ENCODE measurements at regions not wholly inside any gene's neighbourhood (a gene's known extent, or its start where the extent isn't known, plus 50 kb on each side); places are given as distances from the start of the nearest gene placed in this dataset.

DNA sequence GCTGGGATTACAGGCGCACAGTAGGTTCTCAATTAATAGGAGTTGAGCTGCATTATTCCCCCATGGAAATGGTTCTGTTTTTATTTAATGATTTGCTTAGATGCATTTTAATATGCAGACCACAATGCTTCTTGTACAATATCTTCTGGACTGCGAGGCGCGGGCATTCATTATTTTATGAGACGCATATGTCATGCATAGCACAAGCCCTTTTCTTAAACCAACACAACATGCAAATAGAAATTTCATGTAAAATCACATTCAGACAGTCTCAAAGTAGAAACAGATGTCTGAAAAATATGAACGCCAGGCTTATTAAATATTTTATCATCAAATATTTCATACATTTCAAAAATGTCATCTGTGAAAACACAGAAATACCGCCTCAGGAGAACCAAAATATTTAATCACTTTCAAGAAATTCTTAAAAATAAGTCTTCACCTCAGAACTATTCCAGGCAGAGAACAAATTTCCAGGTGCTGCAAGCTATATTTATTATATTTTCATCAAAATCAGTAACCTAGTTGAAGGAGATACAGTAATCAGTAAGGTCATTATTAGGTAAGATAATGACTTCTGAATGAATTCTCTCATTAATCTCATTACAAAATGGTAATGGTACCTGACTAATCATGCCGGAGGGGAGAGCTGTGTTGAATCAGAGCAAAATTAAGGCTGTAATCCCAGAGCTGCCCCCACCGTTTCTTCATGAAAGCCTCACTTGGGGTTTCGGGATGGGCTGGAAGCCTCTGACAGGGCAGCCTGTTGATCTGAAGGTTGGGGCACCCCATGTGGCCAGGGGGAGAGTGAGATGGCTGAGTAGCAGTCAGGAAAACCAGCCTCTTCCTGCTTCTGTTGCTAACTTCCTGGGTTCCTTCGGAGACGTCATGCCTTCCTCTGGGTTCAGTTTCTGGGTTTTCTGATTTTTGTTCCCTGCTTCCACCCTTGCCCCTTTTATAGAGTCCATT, 133.9 kb upstream of the ZNF618 start:
- TF ChIP-seq, protein P1, sequence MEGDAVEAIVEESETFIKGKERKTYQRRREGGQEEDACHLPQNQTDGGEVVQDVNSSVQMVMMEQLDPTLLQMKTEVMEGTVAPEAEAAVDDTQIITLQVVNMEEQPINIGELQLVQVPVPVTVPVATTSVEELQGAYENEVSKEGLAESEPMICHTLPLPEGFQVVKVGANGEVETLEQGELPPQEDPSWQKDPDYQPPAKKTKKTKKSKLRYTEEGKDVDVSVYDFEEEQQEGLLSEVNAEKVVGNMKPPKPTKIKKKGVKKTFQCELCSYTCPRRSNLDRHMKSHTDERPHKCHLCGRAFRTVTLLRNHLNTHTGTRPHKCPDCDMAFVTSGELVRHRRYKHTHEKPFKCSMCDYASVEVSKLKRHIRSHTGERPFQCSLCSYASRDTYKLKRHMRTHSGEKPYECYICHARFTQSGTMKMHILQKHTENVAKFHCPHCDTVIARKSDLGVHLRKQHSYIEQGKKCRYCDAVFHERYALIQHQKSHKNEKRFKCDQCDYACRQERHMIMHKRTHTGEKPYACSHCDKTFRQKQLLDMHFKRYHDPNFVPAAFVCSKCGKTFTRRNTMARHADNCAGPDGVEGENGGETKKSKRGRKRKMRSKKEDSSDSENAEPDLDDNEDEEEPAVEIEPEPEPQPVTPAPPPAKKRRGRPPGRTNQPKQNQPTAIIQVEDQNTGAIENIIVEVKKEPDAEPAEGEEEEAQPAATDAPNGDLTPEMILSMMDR (IDR thresholded peaks at IDR 0.05): no peak
- Histone ChIP-seq H3K9me3 (no peaks in the 10 kb centered on the region), H3K4me1 (ENCODE audit: low read depth) (no peaks in the 10 kb centered on the region), H3K36me3 (ENCODE audit: low read depth) (no peaks in the 10 kb centered on the region), H3K4me3 (no peak overlapping the region)
- ATAC-seq (no peak), DNase-seq (no peak)
- intact Hi-C loops (cut with DNase I, micrococcal nuclease): no loop called here

DNA sequence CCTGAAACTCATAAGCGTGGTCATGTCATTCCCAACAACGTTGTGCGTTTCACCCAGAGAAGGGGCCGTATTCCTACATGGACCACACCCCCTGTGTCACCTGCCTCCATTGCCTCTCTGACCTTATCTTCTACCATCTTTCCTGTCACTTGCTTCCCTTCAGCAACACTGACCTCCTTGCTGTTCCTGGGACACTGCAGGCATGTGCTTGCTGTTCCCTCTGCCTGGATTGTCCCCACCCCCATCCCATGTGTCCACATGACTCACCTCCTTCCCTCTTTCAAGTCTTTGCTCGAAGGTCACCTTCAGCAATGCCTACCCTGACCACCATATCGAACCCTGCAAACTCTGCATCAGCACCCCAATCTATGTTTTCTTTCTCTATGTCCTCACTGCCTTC, 133.2 kb upstream of the ZNF618 start:
- DNase-seq: no peak
- Histone ChIP-seq H3K36me3 (ENCODE audit: low read depth) (no peaks in the 10 kb centered on the region), H3K4me1 (ENCODE audit: low read depth) (no peaks in the 10 kb centered on the region), H3K9me3 (no peaks in the 10 kb centered on the region), H3K4me3 (no peak overlapping the region)
- ATAC-seq: no peak
- TF ChIP-seq, protein P1 (IDR thresholded peaks at IDR 0.05): no peak
- intact Hi-C loops (cut with DNase I, micrococcal nuclease): no loop called here

DNA sequence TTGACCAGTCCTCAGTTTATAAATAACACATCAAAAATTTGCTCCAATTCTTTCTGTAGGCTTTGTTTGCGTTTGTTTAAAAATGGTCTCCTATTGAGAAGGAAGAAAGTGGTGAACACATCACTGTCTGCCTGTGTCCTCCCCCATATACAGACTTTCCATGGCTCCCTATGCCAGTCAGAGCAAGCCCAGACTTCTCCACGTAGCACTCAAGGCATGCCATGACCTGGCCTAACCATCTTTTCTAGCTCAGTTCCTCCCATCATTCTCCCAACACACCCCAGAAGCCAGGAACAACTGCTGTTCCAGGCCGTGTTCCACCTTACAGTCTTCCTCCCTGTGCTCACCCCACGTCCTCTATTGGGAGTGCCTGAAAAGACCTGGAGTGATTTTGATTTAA, 129.6 kb upstream of the ZNF618 start:
- no peak for DNase-seq
- no peak overlapping the region for H3K4me3 ChIP-seq
- no peaks in the 10 kb centered on the region for H3K9me3 ChIP-seq
- no peak for ATAC-seq
- H3K4me1 ChIP-seq (ENCODE audit: low read depth): no peaks in the 10 kb centered on the region
- TF ChIP-seq, protein P1 (IDR thresholded peaks at IDR 0.05): no peak
- intact Hi-C loops (cut with DNase I, micrococcal nuclease): no loop called here
- H3K36me3 ChIP-seq (ENCODE audit: low read depth): no peaks in the 10 kb centered on the region

DNA sequence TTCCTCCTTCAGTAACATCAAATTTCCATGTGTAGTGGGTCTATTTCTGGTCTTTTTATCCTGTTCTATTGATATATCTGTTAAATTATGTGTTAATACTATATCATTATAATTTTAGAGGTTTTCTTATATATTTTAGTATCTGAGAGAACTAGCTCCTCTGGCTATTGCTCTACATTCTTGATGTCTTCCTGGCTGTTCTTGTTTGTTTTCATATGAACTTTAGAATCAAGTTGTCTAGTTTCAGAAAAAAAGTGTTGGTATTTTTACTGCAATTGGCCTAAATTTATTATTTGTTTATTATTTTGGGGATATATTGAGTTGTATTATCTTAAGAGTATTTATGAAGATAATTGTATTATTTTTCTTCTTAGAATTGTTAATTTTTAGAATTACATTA, 128.0 kb upstream of the ZNF618 start:
- Histone ChIP-seq H3K36me3 (ENCODE audit: low read depth) (no peaks in the 10 kb centered on the region), H3K9me3 (no peaks in the 10 kb centered on the region), H3K4me1 (ENCODE audit: low read depth) (no peaks in the 10 kb centered on the region), H3K4me3 (no peak overlapping the region)
- TF ChIP-seq, protein P1 (IDR thresholded peaks at IDR 0.05): no peak
- intact Hi-C loops (cut with DNase I, micrococcal nuclease): no loop called here
- no peak for DNase-seq
- no peak for ATAC-seq

DNA sequence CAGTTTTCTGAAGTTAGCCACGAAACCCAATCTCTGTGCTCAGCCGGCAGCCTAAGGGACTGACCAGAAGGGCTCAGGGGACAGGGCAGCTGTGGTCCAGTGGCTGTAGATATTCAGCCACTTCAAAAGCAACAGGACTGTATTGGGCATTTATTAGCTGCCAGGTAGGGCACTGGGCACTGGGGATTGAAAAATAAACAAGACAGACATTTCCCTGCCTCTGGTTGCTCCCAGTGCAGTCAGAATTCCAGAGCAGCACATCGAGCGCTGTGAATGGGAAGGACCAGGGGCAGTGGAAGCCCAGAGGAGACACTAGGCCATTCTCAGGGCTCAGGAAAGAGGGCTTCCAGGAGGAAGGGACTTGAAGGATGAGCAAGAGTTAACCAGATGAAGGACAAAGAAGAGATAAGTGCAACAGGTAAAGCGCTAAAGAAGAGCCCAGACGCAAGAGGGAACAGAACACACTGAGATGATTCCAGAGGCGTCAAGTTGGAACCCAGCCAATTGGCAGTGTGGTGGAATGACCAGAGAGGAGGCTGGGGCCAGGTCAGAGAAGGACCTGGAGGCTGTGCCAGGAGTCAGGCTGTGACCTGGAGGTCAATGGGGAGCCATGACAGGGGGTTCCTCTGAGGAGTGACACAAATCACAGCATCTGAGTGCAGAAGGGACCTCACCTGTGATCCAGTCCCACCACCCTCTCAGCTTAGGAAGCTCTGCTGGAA, 122.5 kb upstream of the ZNF618 start:
- TF ChIP-seq, protein P1 (IDR thresholded peaks at IDR 0.05): no peak
- H3K4me1 ChIP-seq (ENCODE audit: low read depth): peaks cover 4% of the 10 kb centered on the region
- ATAC-seq (no peak), DNase-seq (no peak)
- H3K36me3 ChIP-seq (ENCODE audit: low read depth): no peaks in the 10 kb centered on the region
- H3K4me3 ChIP-seq: no peak overlapping the region
- intact Hi-C loops (cut with DNase I, micrococcal nuclease): no loop called here
- no peaks in the 10 kb centered on the region for H3K9me3 ChIP-seq
